ENCODE measurements at regions not wholly inside any gene's neighbourhood (a gene's known extent, or its start where the extent isn't known, plus 50 kb on each side); places are given as distances from the start of the nearest gene placed in this dataset.

- DNase-seq = no peak
Measured at GRCh38 chrX:15913146-15913545, 58.5 kb upstream of the AP1S2 start.

- DNase-seq = no peak
Measured at GRCh38 chrX:15911734-15912550, 57.3 kb upstream of the AP1S2 start.

- no peak for DNase-seq
Measured at GRCh38 chrX:15909605-15910004, 55.0 kb upstream of the AP1S2 start.

- no peak for DNase-seq
Measured at GRCh38 chrX:15908603-15909290, 54.1 kb upstream of the AP1S2 start.

- DNase-seq = no peak
Measured at GRCh38 chrX:15906041-15906943, 51.7 kb upstream of the AP1S2 start.

Data from DMS53 (cell line).